DND-41 (cell line): ENCODE measurements at regions not wholly inside any gene's neighbourhood (a gene's known extent, or its start where the extent isn't known, plus 50 kb on each side); places are given as distances from the start of the nearest gene placed in this dataset.

ENCODE experiments used
- ATAC-seq: fragments of 200-7000 bp; cut with Tn5 transposase; 3 replicates; pipeline ENCODE4 v1.9.1; 2021; ENCODE audit warnings: low read depth; ENCODE audit not compliant: insufficient read depth
- DNase-seq: peaks from one replicate; pipeline ENCODE4 v3.0.0-alpha.2; 2020
- H2AFZ ChIP-seq: 2 replicates; pipeline ENCODE4 v1.6.0; 2012; ENCODE audit warnings: low read depth, low read length
- H3K27ac ChIP-seq: 2 replicates; pipeline ENCODE4 v1.5.1; 2012; ENCODE audit warnings: low read length, inconsistent platforms
- H3K27me3 ChIP-seq: fragments of 200-600 bp; sonication (generic); 2 replicates; pipeline ENCODE4 v1.6.0; 2012; ENCODE audit warnings: low read length, mild to moderate bottlenecking, inconsistent platforms; ENCODE audit not compliant: insufficient read depth, poor library complexity
- H3K36me3 ChIP-seq: 2 replicates; pipeline ENCODE4 v1.5.1; 2012; ENCODE audit warnings: low read length, inconsistent platforms; ENCODE audit not compliant: insufficient read depth
- H3K4me1 ChIP-seq: 2 replicates; pipeline ENCODE4 v1.5.1; 2012; ENCODE audit warnings: mild to moderate bottlenecking, low read length; ENCODE audit not compliant: insufficient read depth
- H3K4me2 ChIP-seq: 2 replicates; pipeline ENCODE4 v1.6.0; 2012; ENCODE audit warnings: mild to moderate bottlenecking, moderate library complexity, low read length, inconsistent platforms; ENCODE audit not compliant: insufficient read depth
- H3K4me3 ChIP-seq, 2 experiments: fragments of 200-600 bp in 1 of 2; shearing (Covaris generic) in 1 of 2; 2 replicates each; pipeline ENCODE4 v1.5.1; 2012 to 2016; ENCODE audit warnings: inconsistent platforms in 2 of 2, low read length in 2 of 2, mild to moderate bottlenecking in 2 of 2, low read depth in 1 of 2, moderate library complexity in 1 of 2
- H3K79me2 ChIP-seq: 2 replicates; pipeline ENCODE4 v1.6.0; 2012; ENCODE audit warnings: low read length, inconsistent platforms; ENCODE audit not compliant: insufficient read depth
- H3K9ac ChIP-seq: 2 replicates; pipeline ENCODE4 v1.6.0; 2012; ENCODE audit warnings: low read depth, mild to moderate bottlenecking, inconsistent platforms, low read length, moderate library complexity
- H3K9me3 ChIP-seq: 2 replicates; pipeline ENCODE4 v1.5.1; 2012; ENCODE audit warnings: low read length, moderate library complexity, mild to moderate bottlenecking, inconsistent platforms; ENCODE audit not compliant: insufficient read depth, severe bottlenecking
- H4K20me1 ChIP-seq: 2 replicates; pipeline ENCODE4 v1.6.0; 2012; ENCODE audit warnings: low read length; ENCODE audit not compliant: insufficient read depth
- EZH2 ChIP-seq: IDR thresholded peaks from 3 replicates; pipeline ENCODE4 v1.6.1; 2012; ENCODE audit warnings: borderline replicate concordance, low read depth, mild to moderate bottlenecking, moderate library complexity, low read length, inconsistent platforms; ENCODE audit not compliant: severe bottlenecking
- TF ChIP-seq, protein P1 (sequence below): IDR thresholded peaks from 2 replicates; pipeline ENCODE4 v1.5.1; 2012; ENCODE audit warnings: borderline replicate concordance, low read length, moderate library complexity, mild to moderate bottlenecking; ENCODE audit not compliant: poor library complexity, severe bottlenecking; ENCODE audit errors: extremely low read depth

DNA sequence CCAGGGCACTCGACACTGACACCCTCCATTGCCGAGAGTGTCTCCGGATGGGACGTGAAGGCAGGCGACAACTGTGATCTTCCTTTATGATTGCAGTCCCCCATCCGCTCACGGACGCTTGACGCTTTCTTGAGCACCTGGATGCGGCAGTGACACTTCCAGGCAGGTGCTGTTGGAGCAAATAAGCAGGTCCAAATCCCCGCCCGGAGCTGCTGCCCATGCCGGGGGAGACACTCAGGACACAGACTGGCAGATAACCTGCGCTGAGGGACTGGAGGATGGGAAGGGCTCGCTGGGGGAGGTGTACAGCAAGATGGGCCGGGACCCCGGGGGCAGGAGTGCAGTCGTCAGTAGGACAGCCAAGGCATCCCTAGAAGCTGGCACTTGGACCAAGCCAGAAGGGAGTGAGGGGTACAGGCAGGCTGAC lies 1403.5 kb downstream of the BRD1 start:
- TF ChIP-seq EZH2 = no peak
- TF ChIP-seq, protein P1, sequence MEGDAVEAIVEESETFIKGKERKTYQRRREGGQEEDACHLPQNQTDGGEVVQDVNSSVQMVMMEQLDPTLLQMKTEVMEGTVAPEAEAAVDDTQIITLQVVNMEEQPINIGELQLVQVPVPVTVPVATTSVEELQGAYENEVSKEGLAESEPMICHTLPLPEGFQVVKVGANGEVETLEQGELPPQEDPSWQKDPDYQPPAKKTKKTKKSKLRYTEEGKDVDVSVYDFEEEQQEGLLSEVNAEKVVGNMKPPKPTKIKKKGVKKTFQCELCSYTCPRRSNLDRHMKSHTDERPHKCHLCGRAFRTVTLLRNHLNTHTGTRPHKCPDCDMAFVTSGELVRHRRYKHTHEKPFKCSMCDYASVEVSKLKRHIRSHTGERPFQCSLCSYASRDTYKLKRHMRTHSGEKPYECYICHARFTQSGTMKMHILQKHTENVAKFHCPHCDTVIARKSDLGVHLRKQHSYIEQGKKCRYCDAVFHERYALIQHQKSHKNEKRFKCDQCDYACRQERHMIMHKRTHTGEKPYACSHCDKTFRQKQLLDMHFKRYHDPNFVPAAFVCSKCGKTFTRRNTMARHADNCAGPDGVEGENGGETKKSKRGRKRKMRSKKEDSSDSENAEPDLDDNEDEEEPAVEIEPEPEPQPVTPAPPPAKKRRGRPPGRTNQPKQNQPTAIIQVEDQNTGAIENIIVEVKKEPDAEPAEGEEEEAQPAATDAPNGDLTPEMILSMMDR = no peak
- ATAC-seq (no peak), DNase-seq (no peak)
- H3K27me3 ChIP-seq = peaks cover 2% of the 10 kb centered on the region
- no peaks in the 10 kb centered on the region for H3K36me3 ChIP-seq
- H3K4me3 ChIP-seq = no peak overlapping the region
- no peaks in the 10 kb centered on the region for H3K4me1 ChIP-seq
- H4K20me1 ChIP-seq = no peaks in the 10 kb centered on the region
- H3K9me3 ChIP-seq = no peaks in the 10 kb centered on the region
- H3K4me2 ChIP-seq = no peak overlapping the region
- no peak overlapping the region for H3K27ac ChIP-seq
- no peak overlapping the region for H2AFZ ChIP-seq
- no peaks in the 10 kb centered on the region for H3K79me2 ChIP-seq
- H3K9ac ChIP-seq = no peak overlapping the region

DNA sequence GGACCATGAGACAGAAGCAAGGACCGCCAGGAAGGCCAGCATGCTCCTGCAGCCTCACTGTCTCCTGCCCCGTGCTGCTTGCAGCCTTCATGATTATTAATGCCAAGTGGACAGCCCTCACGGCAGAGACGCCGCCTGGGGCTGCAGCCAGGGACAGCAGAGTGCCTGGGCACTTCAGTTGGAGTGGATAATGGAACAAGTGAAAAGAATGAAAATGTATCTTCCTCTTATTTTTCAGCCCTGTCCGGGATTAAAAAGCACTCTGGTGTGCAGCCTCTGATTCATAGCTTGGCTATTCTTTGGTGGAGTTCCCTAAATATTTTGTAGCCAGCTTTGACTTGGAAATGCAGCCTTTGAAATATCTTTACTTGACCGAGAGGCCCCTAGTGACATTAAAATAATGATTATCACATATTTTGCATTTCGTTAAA lies 1404.2 kb downstream of the BRD1 start:
- Histone ChIP-seq H3K27ac (no peak overlapping the region), H3K4me2 (no peak overlapping the region)
- TF ChIP-seq, protein P1 = no peak
- no peak for TF ChIP-seq EZH2

DNA sequence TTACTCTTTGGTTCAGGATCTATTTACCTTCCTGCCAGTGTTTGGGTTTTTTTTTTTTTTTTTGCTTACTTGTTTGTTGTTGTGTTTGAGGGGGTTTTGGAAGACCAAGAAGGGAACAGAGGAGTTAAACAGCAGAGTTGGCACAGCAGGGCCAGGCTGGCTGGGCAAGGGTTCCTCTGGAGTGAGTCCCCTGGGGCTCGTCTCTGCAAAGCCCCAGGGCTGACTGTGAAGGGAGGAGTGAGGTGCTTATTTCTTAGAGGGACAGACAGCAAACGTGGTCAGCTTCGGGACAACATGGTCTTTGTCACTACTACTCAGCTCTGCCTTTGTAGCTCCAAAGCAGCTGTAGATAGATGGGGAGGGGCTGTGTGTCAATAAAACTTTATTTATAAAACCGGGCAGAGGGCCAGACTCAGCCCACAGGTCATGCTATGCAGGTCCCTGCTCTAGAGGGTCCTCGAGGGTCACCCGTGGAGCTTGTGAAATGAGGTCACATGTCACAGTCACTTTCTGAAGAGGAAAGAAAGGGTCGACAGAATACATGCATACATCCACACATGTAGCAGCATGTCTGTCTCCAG lies 1404.7 kb downstream of the BRD1 start:
- Histone ChIP-seq H3K79me2 (no peaks in the 10 kb centered on the region), H3K27me3 (peaks cover 2% of the 10 kb centered on the region), H3K36me3 (no peaks in the 10 kb centered on the region), H3K9me3 (no peaks in the 10 kb centered on the region), H4K20me1 (no peaks in the 10 kb centered on the region), H3K4me3 (no peak overlapping the region), H3K9ac (no peak overlapping the region), H2AFZ (no peak overlapping the region), H3K27ac (no peak overlapping the region), H3K4me1 (no peaks in the 10 kb centered on the region), H3K4me2 (no peak overlapping the region)
- no peak for TF ChIP-seq EZH2
- TF ChIP-seq, protein P1 = no peak
- no peak for ATAC-seq
- DNase-seq = no peak

More for the DNA sequence above, 1404.2 kb downstream of the BRD1 start:
- H3K9ac ChIP-seq = no peak overlapping the region
- no peak for ATAC-seq
- no peaks in the 10 kb centered on the region for H3K36me3 ChIP-seq
- peaks cover 2% of the 10 kb centered on the region for H3K27me3 ChIP-seq
- no peaks in the 10 kb centered on the region for H4K20me1 ChIP-seq
- DNase-seq = no peak
- no peaks in the 10 kb centered on the region for H3K79me2 ChIP-seq
- no peak overlapping the region for H3K4me3 ChIP-seq
- no peak overlapping the region for H2AFZ ChIP-seq
- no peaks in the 10 kb centered on the region for H3K4me1 ChIP-seq
- H3K9me3 ChIP-seq = no peaks in the 10 kb centered on the region

DNA sequence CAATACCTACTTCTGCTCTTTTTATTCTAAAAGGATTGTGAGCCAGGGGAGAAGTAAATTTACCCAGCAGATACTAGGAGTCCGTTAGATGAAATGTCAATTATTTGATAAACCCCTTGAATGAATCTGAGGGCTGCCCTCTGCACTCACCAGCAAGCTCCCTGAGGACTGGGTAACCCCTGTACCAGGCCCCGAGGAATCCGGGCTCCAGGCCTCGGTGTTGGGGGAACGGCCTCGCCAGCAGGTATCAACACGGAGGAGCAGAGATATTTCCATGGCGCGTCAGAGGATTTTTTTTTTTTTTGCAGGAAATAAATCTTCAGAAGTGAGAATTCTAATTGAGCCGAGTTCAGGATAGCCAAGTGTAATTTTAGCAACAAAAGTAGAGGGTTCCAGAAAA lies 1408.8 kb downstream of the BRD1 start:
- no peaks in the 10 kb centered on the region for H3K9me3 ChIP-seq
- no peak overlapping the region for H2AFZ ChIP-seq
- H3K4me2 ChIP-seq = no peak overlapping the region
- H4K20me1 ChIP-seq = no peaks in the 10 kb centered on the region; the same call in 1 of the 2 replicates
- H3K27ac ChIP-seq = no peak overlapping the region
- DNase-seq (no peak), ATAC-seq (no peak)
- peaks cover 2% of the 10 kb centered on the region for H3K27me3 ChIP-seq
- no peaks in the 10 kb centered on the region for H3K79me2 ChIP-seq
- no peaks in the 10 kb centered on the region for H3K36me3 ChIP-seq
- H3K9ac ChIP-seq = no peak overlapping the region
- TF ChIP-seq, protein P1 = no peak
- no peak for TF ChIP-seq EZH2
- no peak overlapping the region for H3K4me3 ChIP-seq
- H3K4me1 ChIP-seq = no peaks in the 10 kb centered on the region
